MCF 10A (cell line): ENCODE measurements at regions not wholly inside any gene's neighbourhood (a gene's known extent, or its start where the extent isn't known, plus 50 kb on each side); places are given as distances from the start of the nearest gene placed in this dataset.

Experiments used
- BruUV-seq: library from RNA; stranded (reverse); fragments of 400-500 nt; replicated peaks from 2 replicates; lab custom pipeline; 2021; lab: Mats Ljungman, UMichigan
- CTCF ChIA-PET: fragments of 300-600 bp; sonication (Branson Sonifier 250); formaldehyde crosslinking; extraction: SDS; loops from one replicate; lab custom pipeline; 2021; ENCODE audit warnings: antibody characterized with exemption, inconsistent platforms; lab: Yijun Ruan, JAX
- POLR2A ChIA-PET: fragments of 300-600, 350-650 bp; sonication (Branson Sonifier 250); formaldehyde crosslinking; extraction: SDS; loops from one replicate; lab custom pipeline; 2020; ENCODE audit warnings: antibody characterized with exemption, inconsistent platforms; lab: Yijun Ruan, JAX
- DNase-seq: peaks from one replicate; pipeline ENCODE4 v3.0.0-alpha.2; 2018; ENCODE audit not compliant: unreplicated experiment
- H3K27ac Mint-ChIP-seq: one replicate; pipeline ENCODE4 v1.8.0; 2022; ENCODE audit warnings: mild to moderate bottlenecking, low read depth, mixed read lengths; ENCODE audit not compliant: unreplicated experiment
- H3K27me3 Mint-ChIP-seq: one replicate; pipeline ENCODE4 v1.8.0; 2022; ENCODE audit warnings: mixed read lengths; ENCODE audit not compliant: insufficient read depth, unreplicated experiment
- H3K36me3 Mint-ChIP-seq: one replicate; pipeline ENCODE4 v1.8.0; 2022; ENCODE audit warnings: mild to moderate bottlenecking, moderate library complexity, mixed read lengths; ENCODE audit not compliant: insufficient read depth, unreplicated experiment
- H3K4me1 Mint-ChIP-seq: one replicate; pipeline ENCODE4 v1.8.0; 2022; ENCODE audit warnings: mixed read lengths; ENCODE audit not compliant: insufficient read depth, unreplicated experiment
- H3K4me3 Mint-ChIP-seq: one replicate; pipeline ENCODE4 v1.8.0; 2022; ENCODE audit warnings: mild to moderate bottlenecking, moderate library complexity, mixed read lengths; ENCODE audit not compliant: unreplicated experiment
- H3K9me3 Mint-ChIP-seq: one replicate; pipeline ENCODE4 v1.8.0; 2022; ENCODE audit warnings: mixed read lengths; ENCODE audit not compliant: unreplicated experiment
- CTCF ChIP-seq: fragments of 200-600 bp; IDR thresholded peaks from one replicate; pipeline ENCODE4 v1.8.0; 2022; ENCODE audit warnings: antibody characterized with exemption, mild to moderate bottlenecking; ENCODE audit not compliant: unreplicated experiment
- intact Hi-C: fragments of 100-400 bp; cut with micrococcal nuclease; formaldehyde crosslinking; loops from 2 replicates; pipeline ENCODE4 v1.14.1; 2022

- Mint-ChIP-seq H3K4me3 (no peak overlapping the region), H3K27ac (no peak overlapping the region), H3K9me3 (no peaks in the 10 kb centered on the region), H3K4me1 (peaks cover 5% of the 10 kb centered on the region), H3K27me3 (no peaks in the 10 kb centered on the region), H3K36me3 (no peaks in the 10 kb centered on the region)
- DNase-seq = peak; percentile 1
- CTCF ChIA-PET = interaction anchor here (0.5 kb wide), 1 partner anchor 934 kb away, joined by 3 read pairs; no protein-coding TSS in a partner anchor
- POLR2A ChIA-PET = no interaction called here
- TF ChIP-seq CTCF = no peak
- intact Hi-C loops = no loop called here
- no TSS peak for BruUV-seq
Measured at GRCh38 chr2:18445433-18446320, 114.8 kb downstream of the RDH14 start.

DNA sequence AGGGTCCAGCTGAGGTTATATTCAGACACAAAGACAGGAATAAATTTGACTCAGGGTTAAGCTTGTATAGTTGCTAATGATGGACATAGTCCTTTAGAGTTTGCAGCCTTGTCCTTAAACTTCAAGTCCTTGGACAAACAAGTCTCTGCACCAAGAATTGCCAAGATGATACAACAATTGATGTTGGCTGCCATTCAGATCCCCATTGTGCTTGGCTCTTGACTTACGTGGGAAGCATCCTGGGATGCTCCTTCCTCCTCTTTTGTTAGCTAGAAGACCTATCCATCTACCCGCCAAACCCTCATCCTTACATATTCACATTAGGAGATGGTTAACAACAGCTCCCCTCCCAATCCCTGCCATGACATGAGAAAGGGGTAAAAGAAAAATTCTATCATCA is 115.6 kb downstream of the RDH14 start:
- no peak overlapping the region for H3K27ac Mint-ChIP-seq
- no peaks in the 10 kb centered on the region for H3K27me3 Mint-ChIP-seq
- no peak for TF ChIP-seq CTCF
- H3K36me3 Mint-ChIP-seq = no peaks in the 10 kb centered on the region
- POLR2A ChIA-PET = no interaction called here
- H3K4me1 Mint-ChIP-seq = peaks cover 5% of the 10 kb centered on the region
- no peak for DNase-seq
- no peak overlapping the region for H3K4me3 Mint-ChIP-seq
- no TSS peak for BruUV-seq
- no peaks in the 10 kb centered on the region for H3K9me3 Mint-ChIP-seq
- intact Hi-C loops = no loop called here
- CTCF ChIA-PET = no interaction called here

DNA sequence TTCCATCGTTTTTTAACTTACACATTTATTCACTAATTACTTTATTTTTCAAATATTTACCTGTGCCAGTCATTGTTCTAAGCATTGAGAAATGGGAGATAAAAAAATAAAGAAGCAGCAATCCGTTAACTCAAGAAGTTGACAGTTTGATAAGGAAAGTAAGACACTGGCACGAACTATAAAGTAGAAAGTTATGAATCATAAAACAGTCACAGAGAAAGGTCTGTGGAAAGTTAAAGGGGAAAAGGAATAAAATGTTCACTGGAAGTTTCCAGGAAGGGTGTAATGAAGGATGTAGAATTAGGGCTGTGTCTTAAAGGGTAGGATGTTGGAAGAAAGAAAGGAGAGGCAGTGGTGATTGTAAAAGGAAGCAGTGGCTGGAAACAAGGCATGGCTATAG is 118.9 kb downstream of the RDH14 start:
- no peak for TF ChIP-seq CTCF
- intact Hi-C loops = no loop called here
- peaks cover 5% of the 10 kb centered on the region for H3K4me1 Mint-ChIP-seq
- POLR2A ChIA-PET = no interaction called here
- no TSS peak for BruUV-seq
- no peak overlapping the region for H3K27ac Mint-ChIP-seq
- H3K4me3 Mint-ChIP-seq = no peak overlapping the region
- H3K27me3 Mint-ChIP-seq = no peaks in the 10 kb centered on the region
- no peaks in the 10 kb centered on the region for H3K36me3 Mint-ChIP-seq
- H3K9me3 Mint-ChIP-seq = no peaks in the 10 kb centered on the region
- CTCF ChIA-PET = interaction anchor here (0.6 kb wide), 1 partner anchor 79 kb away, joined by 3 read pairs; no protein-coding TSS in a partner anchor
- DNase-seq = no peak

GRCh38 chr2:18440777-18441176 is 119.7 kb downstream of the RDH14 start:
- Mint-ChIP-seq H3K27me3 (no peaks in the 10 kb centered on the region), H3K9me3 (no peaks in the 10 kb centered on the region), H3K4me3 (no peak overlapping the region), H3K27ac (no peak overlapping the region), H3K36me3 (no peaks in the 10 kb centered on the region), H3K4me1 (peaks cover 5% of the 10 kb centered on the region)
- ChIA-PET POLR2A (no interaction called here), CTCF (interaction anchor here (0.6 to 0.7 kb wide), 3 partner anchors 27 to 581 kb away, joined by 3 to 4 read pairs (median 3); no protein-coding TSS in a partner anchor)
- BruUV-seq = no TSS peak
- TF ChIP-seq CTCF = no peak
- intact Hi-C loops = no loop called here
- DNase-seq = no peak
